CD4-positive, alpha-beta T cell treated with Interleukin-4 for 4 hours (primary cell): ENCODE measurements at regions not wholly inside any gene's neighbourhood (a gene's known extent, or its start where the extent isn't known, plus 50 kb on each side); places are given as distances from the start of the nearest gene placed in this dataset.

Experiments used
- DNase-seq: peaks from one replicate; pipeline ENCODE4 v3.0.0-alpha.2; 2020

- no peak for DNase-seq
Measured at GRCh38 chr6:170110201-170111140, 180.4 kb downstream of the DLL1 start.

DNA sequence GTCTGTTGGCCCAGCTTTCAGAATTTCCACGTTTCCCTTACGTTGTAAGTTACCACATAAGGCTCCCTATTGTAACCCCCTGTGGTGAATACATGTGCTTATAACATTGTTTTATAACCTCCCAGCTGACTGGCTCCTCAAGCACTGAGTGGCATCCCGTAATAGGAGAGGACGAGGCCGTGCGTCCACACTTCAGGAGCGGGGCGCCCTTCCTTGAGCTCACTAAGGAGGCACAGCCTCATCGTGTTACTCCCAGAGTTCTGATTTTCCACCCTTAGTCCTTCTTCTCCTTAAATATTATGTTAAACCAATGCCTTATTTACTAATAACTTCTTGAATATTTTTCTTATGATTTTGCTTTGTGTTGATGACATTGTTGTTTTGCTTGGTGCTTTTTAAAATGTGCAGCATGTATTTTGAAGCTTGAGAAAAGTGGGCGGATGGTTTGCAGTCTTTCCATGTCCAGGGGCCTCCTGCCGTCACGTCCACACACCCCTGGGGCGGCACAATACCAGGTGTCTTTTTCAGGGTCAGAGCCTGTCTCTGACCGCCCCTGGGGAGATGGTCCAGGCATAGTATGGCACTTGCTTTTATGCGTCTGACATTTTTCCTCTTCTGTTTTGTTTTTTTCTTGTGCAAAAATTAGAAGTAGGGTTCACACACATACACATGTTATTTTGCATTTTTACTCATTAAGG, 181.8 kb downstream of the DLL1 start:
- no peak for DNase-seq

DNA sequence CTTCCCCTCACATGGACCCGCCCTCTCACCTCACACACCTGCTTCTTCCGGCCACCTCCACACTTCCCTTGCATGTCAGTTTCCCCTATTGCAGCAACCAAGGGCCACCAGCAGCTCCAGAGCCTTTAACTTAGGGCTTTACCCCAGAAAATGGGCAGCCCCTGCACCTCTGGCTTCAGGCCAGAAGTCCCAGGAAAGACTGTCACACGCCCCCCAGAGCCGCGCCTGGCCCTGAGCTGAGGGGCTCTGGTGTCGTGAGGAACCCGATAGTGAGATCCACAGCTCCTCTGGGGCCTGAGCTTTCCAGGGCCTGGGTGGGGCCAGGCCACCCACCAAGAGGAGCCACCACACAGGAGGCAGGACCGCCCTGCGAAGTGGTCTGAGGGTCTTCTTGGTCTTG, 182.4 kb downstream of the DLL1 start:
- DNase-seq, result no peak

DNA sequence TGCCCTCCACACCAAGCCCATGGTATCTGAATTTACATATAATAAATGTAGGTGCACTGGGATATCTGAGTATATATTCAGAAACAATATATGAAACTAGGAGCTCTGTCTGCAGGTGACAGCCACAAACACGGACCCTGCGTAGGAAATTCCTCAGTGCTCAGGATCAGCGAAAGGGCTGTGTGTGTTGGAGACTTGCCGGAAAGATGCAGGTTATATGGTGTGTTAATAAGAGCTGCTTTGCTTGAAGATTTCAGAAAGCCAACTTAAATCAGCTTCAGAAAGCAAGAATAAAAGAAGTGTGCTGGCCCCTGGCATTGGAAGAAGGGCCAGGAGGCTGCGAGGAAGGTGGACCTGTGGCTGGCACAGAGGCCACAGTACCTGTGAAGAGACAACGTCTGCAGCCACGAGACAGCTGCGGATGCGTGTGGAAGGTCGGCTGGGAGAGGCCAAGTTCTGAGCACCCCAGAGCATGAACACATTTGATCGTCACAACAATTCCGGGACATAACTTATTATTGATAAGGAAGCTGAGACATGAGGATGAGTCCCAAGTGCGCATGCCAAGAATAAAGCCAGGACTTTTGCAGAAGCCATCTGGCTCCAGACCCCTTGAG, 183.2 kb downstream of the DLL1 start:
- no peak for DNase-seq

DNA sequence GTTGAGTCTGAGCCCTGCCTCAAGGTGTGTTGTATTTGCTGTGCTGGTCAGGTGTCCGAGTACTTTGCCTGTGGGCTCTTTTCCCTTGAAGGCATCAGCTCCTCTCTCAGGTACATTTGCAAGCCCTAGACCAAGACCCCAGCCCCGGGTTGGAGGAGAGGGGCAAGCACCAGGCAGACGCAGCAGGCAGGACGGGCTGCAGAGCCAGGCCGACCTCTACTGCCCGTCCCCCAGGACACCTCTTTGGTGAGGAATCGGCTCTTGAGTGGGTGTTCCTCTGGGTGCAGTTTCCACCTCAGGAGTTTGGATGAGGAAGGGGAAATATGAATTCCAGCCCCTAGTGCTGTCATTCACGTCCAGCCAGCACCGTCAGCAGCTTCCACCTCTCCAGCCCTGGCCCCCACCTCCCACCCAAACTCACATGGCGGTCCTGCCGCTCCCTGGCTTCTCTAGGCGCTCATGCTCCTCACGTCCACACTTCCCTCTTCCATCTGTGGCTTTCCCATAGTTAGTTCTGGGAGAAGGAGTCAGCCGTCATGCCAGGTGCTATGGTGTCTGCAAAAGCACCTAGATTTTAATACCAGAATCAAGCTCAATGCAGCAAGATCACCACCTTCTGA, 183.9 kb downstream of the DLL1 start:
- no peak for DNase-seq

- DNase-seq, result no peak
Measured at GRCh38 chr6:170102582-170103481, 188.0 kb downstream of the DLL1 start.

DNA sequence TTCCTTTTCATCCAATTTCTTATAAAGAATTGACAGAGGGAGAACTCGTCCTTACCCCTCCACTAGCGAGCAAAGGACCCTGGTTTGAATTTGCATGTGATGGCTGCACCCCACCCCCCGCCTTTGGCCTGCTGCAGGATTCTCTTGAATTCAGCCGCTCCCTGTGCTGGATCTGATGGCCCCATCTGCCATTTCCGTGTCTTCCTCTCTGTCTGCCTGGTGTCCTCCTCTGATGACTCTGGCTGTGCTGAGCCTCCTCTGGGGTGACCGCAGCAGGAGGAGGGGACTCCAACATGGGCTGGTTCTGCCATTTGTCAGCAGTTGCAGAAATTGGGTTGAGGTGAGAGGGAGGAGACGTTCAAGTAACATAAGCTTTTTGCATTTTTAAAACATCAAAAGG, 188.8 kb downstream of the DLL1 start:
- no peak for DNase-seq

GRCh38 chr6:170101281-170102035, 189.4 kb downstream of the DLL1 start:
- DNase-seq, result no peak

DNA sequence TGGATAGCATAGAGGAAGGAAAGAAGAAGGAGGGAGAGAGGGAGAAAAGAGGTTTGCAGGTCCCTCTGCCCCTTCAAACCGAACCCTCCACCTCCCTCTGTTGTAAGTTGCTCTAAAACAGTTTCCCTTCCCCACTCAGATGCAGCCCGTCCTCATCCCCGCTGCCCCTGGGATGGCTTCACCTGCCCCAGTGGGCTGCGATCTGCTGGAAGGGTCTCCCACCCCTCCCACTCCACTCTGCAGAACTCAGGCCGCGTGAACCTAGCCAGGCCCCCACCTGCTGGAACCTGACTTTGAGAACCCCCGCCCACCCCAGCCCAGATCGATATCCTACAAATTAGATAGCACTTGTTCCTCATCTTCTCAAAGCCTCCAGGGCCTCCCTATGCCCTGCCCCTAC, 190.8 kb downstream of the DLL1 start:
- no peak for DNase-seq

GRCh38 chr6:170099387-170099786, 191.5 kb downstream of the DLL1 start:
- DNase-seq, result no peak

DNA sequence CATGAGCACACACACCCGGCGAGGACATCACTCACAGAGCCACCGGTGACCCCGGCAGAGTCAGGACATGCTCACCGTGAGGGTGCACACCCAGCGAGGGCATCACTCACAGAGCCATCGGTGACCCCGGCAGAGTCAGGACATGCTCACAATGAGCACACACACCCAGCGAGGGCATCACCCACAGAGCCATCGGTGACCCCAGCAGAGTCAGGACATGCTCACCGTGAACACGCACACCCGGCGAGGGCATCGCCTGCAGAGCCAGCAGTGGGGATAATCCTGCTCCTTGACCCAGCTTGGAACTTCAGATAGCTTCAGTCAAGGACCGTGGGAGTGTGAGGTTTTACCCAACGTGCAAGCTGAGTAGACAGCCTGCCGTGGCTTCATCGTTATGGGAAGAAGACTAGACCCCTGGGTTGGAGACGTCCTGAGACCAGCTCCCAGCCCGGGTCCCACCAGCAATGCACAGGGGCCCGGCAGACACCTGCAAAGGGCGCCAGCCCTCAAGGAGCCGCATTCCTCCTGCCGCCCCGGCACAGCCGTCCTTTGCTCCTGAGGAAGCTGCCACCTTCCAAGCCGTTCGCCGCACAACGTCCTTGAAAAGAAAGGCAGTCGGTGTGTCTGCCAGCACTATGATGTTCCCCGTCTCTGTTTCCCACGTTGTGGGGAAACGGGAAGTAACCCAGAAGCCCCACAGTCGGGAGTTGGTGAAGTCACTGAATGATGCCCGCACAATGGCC, 192.3 kb downstream of the DLL1 start:
- no peak for DNase-seq

DNA sequence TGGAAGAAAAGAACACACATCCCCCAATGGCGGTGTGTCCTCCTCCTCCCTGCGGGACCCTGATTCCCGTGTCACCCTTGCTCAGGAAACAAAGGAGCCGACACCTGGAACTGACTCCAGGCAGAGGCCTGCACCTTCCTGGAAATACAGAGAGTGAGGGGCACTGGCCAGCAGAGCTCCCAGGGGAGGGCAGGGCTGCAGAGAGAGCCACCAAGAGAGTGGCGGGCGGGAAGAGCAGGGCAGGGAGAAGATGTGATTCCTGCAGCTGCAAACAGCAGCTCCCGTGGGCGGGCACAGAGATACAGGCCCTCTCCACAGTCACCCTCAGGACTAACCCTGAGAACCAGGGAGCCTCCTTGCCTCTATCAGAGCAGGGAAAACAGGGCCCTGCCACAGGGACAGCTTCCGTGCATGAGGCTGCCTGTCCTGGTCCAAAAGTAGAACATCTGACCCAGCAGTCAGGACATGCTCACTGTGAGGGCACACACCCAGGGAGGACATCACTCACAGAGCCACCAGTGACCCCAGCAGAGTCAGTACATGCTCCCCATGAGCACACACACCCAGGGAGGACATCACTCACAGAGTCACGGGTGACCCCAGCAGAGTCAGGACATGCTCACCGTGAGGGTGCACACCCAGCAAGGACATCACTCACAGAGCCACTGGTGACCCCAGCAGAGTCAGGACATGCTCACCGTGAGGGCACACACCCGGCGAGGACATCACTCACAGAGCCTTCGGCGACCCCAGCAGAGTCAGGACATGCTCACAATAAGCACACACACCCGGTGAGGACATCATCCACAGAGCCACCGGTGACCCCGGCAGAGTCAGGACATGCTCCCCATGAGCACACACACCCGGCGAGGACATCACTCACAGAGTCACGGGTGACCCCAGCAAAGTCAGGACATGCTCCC, 193.1 kb downstream of the DLL1 start:
- DNase-seq, result no peak

- no peak for DNase-seq
Measured at GRCh38 chr6:170096803-170097504, 193.9 kb downstream of the DLL1 start.

GRCh38 chr6:170096191-170096802, 194.6 kb downstream of the DLL1 start:
- DNase-seq, result no peak

DNA sequence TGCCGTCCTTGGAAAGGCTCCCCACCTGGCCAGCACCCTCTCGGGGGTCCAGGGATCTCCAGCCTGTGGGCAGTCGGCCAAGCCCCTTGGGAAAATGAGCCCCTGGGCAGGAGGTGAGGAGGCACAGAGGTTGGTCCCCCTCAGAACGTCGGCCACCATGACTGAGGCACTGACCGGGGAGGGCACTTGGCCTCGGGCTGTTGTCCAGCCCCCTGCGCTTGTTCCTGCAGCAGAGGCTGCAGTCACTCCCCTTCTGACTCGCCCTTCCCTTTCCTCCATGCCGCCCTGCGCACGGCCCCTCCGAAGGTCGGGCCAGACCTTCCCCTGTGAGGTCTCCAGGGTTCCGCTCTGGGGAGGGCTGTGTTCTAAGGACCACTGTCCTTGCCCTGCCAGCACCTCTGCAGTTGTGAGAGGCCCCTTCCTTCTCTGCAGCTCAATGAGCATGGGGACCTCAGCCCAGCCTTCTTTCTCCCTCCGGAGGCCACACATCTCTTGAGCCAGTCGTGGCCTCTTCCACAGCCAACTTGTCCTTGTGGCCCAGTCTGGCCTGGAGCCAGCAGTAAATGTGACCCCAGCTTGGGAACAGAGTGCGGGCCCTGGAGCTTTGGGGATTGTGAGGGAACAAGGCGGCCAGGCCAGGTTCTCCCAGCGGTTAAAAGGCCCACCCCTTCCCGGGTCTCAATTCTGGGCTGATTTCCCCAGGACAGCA, 195.5 kb downstream of the DLL1 start:
- DNase-seq, result no peak

DNA sequence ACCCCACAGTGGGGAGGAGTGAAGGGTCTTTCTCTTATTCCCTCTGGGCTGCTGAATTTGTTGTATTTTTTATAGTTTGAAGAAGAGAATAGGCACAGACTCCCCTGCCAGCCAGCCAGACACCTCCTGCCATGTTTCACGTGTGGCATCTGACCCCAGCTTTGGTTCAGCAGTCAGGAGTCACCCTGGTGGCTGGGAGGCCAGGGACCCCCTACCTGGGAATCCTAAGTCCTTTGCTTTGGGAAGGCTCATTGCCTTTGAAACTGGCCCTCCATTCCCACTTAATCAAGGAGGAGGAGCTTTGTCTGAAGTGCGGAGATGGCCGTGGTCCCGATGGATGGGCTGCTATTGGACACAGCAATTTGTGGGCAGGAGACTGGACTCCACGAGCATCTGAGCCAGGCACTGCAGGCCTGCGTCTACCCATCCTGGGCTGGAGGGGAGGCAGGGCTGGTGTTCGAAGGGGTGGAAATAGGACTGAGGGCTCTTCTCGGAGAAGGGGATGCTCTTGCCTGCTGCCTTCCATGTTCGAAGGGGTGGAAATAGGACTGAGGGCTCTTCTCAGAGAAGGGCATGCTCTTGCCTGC, 196.1 kb downstream of the DLL1 start:
- DNase-seq, result no peak
